ENCODE measurements at regions not wholly inside any gene's neighbourhood (a gene's known extent, or its start where the extent isn't known, plus 50 kb on each side); places are given as distances from the start of the nearest gene placed in this dataset.
"Not testable (repeated sequence)": the region's sequence is repeated elsewhere in the genome, so short reads cannot be mapped to it uniquely, and the experiment has no call there.

- peaks cover 9% of the 10 kb centered on the region for H3K4me1 Mint-ChIP-seq
- peak overlapping the region; percentile 66 for H3K4me3 Mint-ChIP-seq
- H3K36me3 Mint-ChIP-seq (ENCODE audit: low read depth): no peaks in the 10 kb centered on the region
- intact Hi-C loops (cut with micrococcal nuclease): loop anchor here (1.0 to 2.0 kb wide), 4 partner anchors 33 to 1803 kb away; no protein-coding TSS in a partner anchor
- ChIA-PET CTCF (interaction anchor here (0.6 to 2.2 kb wide), 8 partner anchors 9 to 1779 kb away, joined by 3 to 11 read pairs (median 5); no protein-coding TSS in a partner anchor), POLR2A (no interaction called here)
- H3K9me3 Mint-ChIP-seq: no peaks in the 10 kb centered on the region
- TF ChIP-seq, protein P1, sequence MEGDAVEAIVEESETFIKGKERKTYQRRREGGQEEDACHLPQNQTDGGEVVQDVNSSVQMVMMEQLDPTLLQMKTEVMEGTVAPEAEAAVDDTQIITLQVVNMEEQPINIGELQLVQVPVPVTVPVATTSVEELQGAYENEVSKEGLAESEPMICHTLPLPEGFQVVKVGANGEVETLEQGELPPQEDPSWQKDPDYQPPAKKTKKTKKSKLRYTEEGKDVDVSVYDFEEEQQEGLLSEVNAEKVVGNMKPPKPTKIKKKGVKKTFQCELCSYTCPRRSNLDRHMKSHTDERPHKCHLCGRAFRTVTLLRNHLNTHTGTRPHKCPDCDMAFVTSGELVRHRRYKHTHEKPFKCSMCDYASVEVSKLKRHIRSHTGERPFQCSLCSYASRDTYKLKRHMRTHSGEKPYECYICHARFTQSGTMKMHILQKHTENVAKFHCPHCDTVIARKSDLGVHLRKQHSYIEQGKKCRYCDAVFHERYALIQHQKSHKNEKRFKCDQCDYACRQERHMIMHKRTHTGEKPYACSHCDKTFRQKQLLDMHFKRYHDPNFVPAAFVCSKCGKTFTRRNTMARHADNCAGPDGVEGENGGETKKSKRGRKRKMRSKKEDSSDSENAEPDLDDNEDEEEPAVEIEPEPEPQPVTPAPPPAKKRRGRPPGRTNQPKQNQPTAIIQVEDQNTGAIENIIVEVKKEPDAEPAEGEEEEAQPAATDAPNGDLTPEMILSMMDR (IDR thresholded peaks at IDR 0.05): peak; percentile 90
- peak; percentile 42 for DNase-seq
- peak; percentile 71 for ATAC-seq (ENCODE audit: low read depth)
- peaks cover 14% of the 10 kb centered on the region for H3K27me3 Mint-ChIP-seq
- no peak overlapping the region for H3K27ac Mint-ChIP-seq
Measured at GRCh38 chr2:204145263-204145751, 208.7 kb downstream of the ICOS start.

GRCh38 chr2:204145791-204146190, 209.2 kb downstream of the ICOS start:
- ChIA-PET POLR2A (no interaction called here), CTCF (interaction anchor here (0.6 to 2.2 kb wide), 8 partner anchors 9 to 1778 kb away, joined by 3 to 11 read pairs (median 5); no protein-coding TSS in a partner anchor)
- no peaks in the 10 kb centered on the region for H3K9me3 Mint-ChIP-seq
- no peaks in the 10 kb centered on the region for H3K36me3 Mint-ChIP-seq (ENCODE audit: low read depth)
- ATAC-seq (ENCODE audit: low read depth): no peak
- TF ChIP-seq, protein P1 (IDR thresholded peaks at IDR 0.05): no peak
- H3K27me3 Mint-ChIP-seq: peaks cover 15% of the 10 kb centered on the region
- intact Hi-C loops (cut with micrococcal nuclease): loop anchor here (1.0 to 2.0 kb wide), 4 partner anchors 33 to 1803 kb away; no protein-coding TSS in a partner anchor
- peaks cover 9% of the 10 kb centered on the region for H3K4me1 Mint-ChIP-seq
- no peak for DNase-seq
- H3K4me3 Mint-ChIP-seq: peak overlapping the region; percentile 66
- no peak overlapping the region for H3K27ac Mint-ChIP-seq

- peaks cover 18% of the 10 kb centered on the region for H3K27me3 Mint-ChIP-seq
- ATAC-seq (ENCODE audit: low read depth); intact Hi-C loops (cut with micrococcal nuclease); POLR2A ChIA-PET; H3K4me3 Mint-ChIP-seq; H3K36me3 Mint-ChIP-seq (ENCODE audit: low read depth); H3K27ac Mint-ChIP-seq; CTCF ChIA-PET; DNase-seq; H3K4me1 Mint-ChIP-seq; H3K9me3 Mint-ChIP-seq: not testable (repeated sequence)
Measured at GRCh38 chr2:204147040-204147439, 210.5 kb downstream of the ICOS start.

DNA sequence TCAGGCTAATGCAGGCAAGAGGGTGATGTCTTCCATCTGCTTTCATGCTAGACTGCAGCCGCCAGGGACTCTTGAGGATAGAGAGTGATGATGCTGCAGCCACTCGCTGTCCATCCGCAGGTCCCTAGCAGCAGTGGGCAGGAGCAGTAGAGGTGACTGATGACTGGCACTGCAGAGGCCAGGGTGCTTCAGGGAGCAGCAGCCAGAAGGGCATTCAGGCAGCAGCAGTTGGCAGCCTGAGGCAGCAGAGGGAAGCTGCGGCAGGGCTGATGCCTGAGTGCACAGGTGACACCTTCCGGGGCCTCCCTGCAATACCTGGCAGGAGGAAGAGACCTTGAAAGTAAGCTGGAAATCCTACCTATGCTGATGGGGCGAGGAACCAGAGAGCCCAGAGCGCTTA, 214.2 kb downstream of the ICOS start:
- no peak for ATAC-seq (ENCODE audit: low read depth)
- Mint-ChIP-seq H3K4me3 (no peak overlapping the region), H3K36me3 (ENCODE audit: low read depth) (no peaks in the 10 kb centered on the region), H3K4me1 (peaks cover 3% of the 10 kb centered on the region), H3K27ac (no peak overlapping the region), H3K9me3 (no peaks in the 10 kb centered on the region), H3K27me3 (peaks cover 10% of the 10 kb centered on the region)
- CTCF ChIA-PET: no interaction called here
- intact Hi-C loops (cut with micrococcal nuclease): no loop called here
- POLR2A ChIA-PET: no interaction called here
- TF ChIP-seq, protein P1 (IDR thresholded peaks at IDR 0.05): no peak
- DNase-seq: no peak

- POLR2A ChIA-PET: no interaction called here
- no peak overlapping the region for H3K4me3 Mint-ChIP-seq
Measured at GRCh38 chr2:204152616-204153015, 216.1 kb downstream of the ICOS start.

More at GRCh38 chr2:204152616-204153015, 216.1 kb downstream of the ICOS start:
- DNase-seq: no peak
- Mint-ChIP-seq H3K36me3 (ENCODE audit: low read depth) (no peaks in the 10 kb centered on the region), H3K27ac (no peak overlapping the region), H3K9me3 (no peaks in the 10 kb centered on the region), H3K4me1 (no peaks in the 10 kb centered on the region), H3K27me3 (peaks cover 8% of the 10 kb centered on the region)
- CTCF ChIA-PET: no interaction called here
- intact Hi-C loops (cut with micrococcal nuclease): no loop called here
- TF ChIP-seq, protein P1 (IDR thresholded peaks at IDR 0.05): no peak
- no peak for ATAC-seq (ENCODE audit: low read depth)
